ENCODE measurements at regions not wholly inside any gene's neighbourhood (a gene's known extent, or its start where the extent isn't known, plus 50 kb on each side); places are given as distances from the start of the nearest gene placed in this dataset.

- Histone ChIP-seq H3K4me3 (ENCODE audit: low read depth, low read length) (no peak overlapping the region), H3K27me3 (ENCODE audit: control insufficient read depth, insufficient read depth, low read length) (no peaks in the 10 kb centered on the region), H3K36me3 (ENCODE audit: control insufficient read depth, insufficient read depth, low read length) (no peaks in the 10 kb centered on the region)
- DNase-seq (ENCODE audit: low read depth) = no peak
- no peak for TF ChIP-seq CTCF (IDR thresholded peaks at IDR 0.05; ENCODE audit: insufficient read depth, low read length, poor library complexity, severe bottlenecking)
Measured at GRCh38 chr7:50957431-50957830, 174.7 kb upstream of the GRB10 start.

GRCh38 chr7:50956522-50957155 lies 173.9 kb upstream of the GRB10 start:
- DNase-seq (ENCODE audit: low read depth) = no peak
- TF ChIP-seq CTCF (IDR thresholded peaks at IDR 0.05; ENCODE audit: insufficient read depth, low read length, poor library complexity, severe bottlenecking) = no peak
- Histone ChIP-seq H3K36me3 (ENCODE audit: control insufficient read depth, insufficient read depth, low read length) (no peaks in the 10 kb centered on the region), H3K27me3 (ENCODE audit: control insufficient read depth, insufficient read depth, low read length) (no peaks in the 10 kb centered on the region), H3K4me3 (ENCODE audit: low read depth, low read length) (no peak overlapping the region)

GRCh38 chr7:50954716-50955115 lies 172.0 kb upstream of the GRB10 start:
- no peak for TF ChIP-seq CTCF (IDR thresholded peaks at IDR 0.05; ENCODE audit: insufficient read depth, low read length, poor library complexity, severe bottlenecking)
- no peaks in the 10 kb centered on the region for H3K27me3 ChIP-seq (ENCODE audit: control insufficient read depth, insufficient read depth, low read length)
- DNase-seq (ENCODE audit: low read depth) = no peak
- no peak overlapping the region for H3K4me3 ChIP-seq (ENCODE audit: low read depth, low read length)
- no peaks in the 10 kb centered on the region for H3K36me3 ChIP-seq (ENCODE audit: control insufficient read depth, insufficient read depth, low read length)

GRCh38 chr7:50954245-50954644 lies 171.5 kb upstream of the GRB10 start:
- no peak for DNase-seq (ENCODE audit: low read depth)
- TF ChIP-seq CTCF (IDR thresholded peaks at IDR 0.05; ENCODE audit: insufficient read depth, low read length, poor library complexity, severe bottlenecking) = no peak
- Histone ChIP-seq H3K36me3 (ENCODE audit: control insufficient read depth, insufficient read depth, low read length) (no peaks in the 10 kb centered on the region), H3K27me3 (ENCODE audit: control insufficient read depth, insufficient read depth, low read length) (no peaks in the 10 kb centered on the region), H3K4me3 (ENCODE audit: low read depth, low read length) (no peak overlapping the region)

GRCh38 chr7:50953820-50954219 lies 171.1 kb upstream of the GRB10 start:
- DNase-seq (ENCODE audit: low read depth) = peak; percentile 60
- no peaks in the 10 kb centered on the region for H3K36me3 ChIP-seq (ENCODE audit: control insufficient read depth, insufficient read depth, low read length)
- no peak for TF ChIP-seq CTCF (IDR thresholded peaks at IDR 0.05; ENCODE audit: insufficient read depth, low read length, poor library complexity, severe bottlenecking)
- no peak overlapping the region for H3K4me3 ChIP-seq (ENCODE audit: low read depth, low read length)
- no peaks in the 10 kb centered on the region for H3K27me3 ChIP-seq (ENCODE audit: control insufficient read depth, insufficient read depth, low read length)

- DNase-seq (ENCODE audit: low read depth) = no peak
- H3K36me3 ChIP-seq (ENCODE audit: control insufficient read depth, insufficient read depth, low read length) = no peaks in the 10 kb centered on the region
- no peak for TF ChIP-seq CTCF (IDR thresholded peaks at IDR 0.05; ENCODE audit: insufficient read depth, low read length, poor library complexity, severe bottlenecking)
Measured at GRCh38 chr7:50953303-50953702, 170.6 kb upstream of the GRB10 start.

More at GRCh38 chr7:50953303-50953702, 170.6 kb upstream of the GRB10 start:
- Histone ChIP-seq H3K27me3 (ENCODE audit: control insufficient read depth, insufficient read depth, low read length) (no peaks in the 10 kb centered on the region), H3K4me3 (ENCODE audit: low read depth, low read length) (no peak overlapping the region)
